PC-9 (cell line): ENCODE measurements at regions not wholly inside any gene's neighbourhood (a gene's known extent, or its start where the extent isn't known, plus 50 kb on each side); places are given as distances from the start of the nearest gene placed in this dataset.

ENCODE experiments used
- BruUV-seq: library from RNA; stranded (reverse); fragments of 400-500 nt; replicated peaks from 2 replicates; lab custom pipeline; 2021; lab: Mats Ljungman, UMichigan
- CTCF ChIA-PET: fragments of 300-600 bp; sonication (Branson Sonifier 250); formaldehyde crosslinking; loops from one replicate; lab custom pipeline; 2022; ENCODE audit warnings: antibody characterized with exemption; lab: Charles Lee
- POLR2A ChIA-PET: fragments of 300-600 bp; sonication (Branson Sonifier 250); formaldehyde crosslinking; loops from one replicate; lab custom pipeline; 2022; ENCODE audit warnings: antibody characterized with exemption; ENCODE audit not compliant: unreplicated experiment; lab: Charles Lee
- DNase-seq, 2 experiments: peaks; one replicate each; pipeline versions ENCODE4 v3.0.0 to v3.0.0-alpha.2; 2015 to 2022; ENCODE audit warnings: mixed read lengths in 1 of 2
- H2AFZ ChIP-seq: fragments of 200-600 bp; sonication (generic); 2 replicates; pipeline ENCODE4 v1.8.1; 2017; ENCODE audit warnings: antibody characterized with exemption
- H3F3A ChIP-seq: fragments of 200-600 bp; sonication (generic); 2 replicates; pipeline ENCODE4 v1.8.1; 2017; ENCODE audit warnings: antibody characterized with exemption, mild to moderate bottlenecking, low read depth; ENCODE audit not compliant: insufficient read depth
- H3K27ac ChIP-seq: fragments of 200-600 bp; sonication (generic); 2 replicates; pipeline ENCODE4 v1.6.1; 2016; ENCODE audit warnings: mixed run types
- H3K27me3 ChIP-seq: fragments of 200-600 bp; sonication (generic); 2 replicates; pipeline ENCODE4 v1.6.1; 2016; ENCODE audit warnings: low read depth, mixed run types; ENCODE audit not compliant: insufficient read depth
- H3K36me3 ChIP-seq: fragments of 200-600 bp; sonication (generic); 2 replicates; pipeline ENCODE4 v1.6.1; 2016; ENCODE audit warnings: low read depth, mixed run types
- H3K4me1 ChIP-seq: fragments of 200-600 bp; sonication (generic); replicated peaks from 2 replicates; pipeline ENCODE4 v1.6.1; 2016; ENCODE audit warnings: mixed run types; ENCODE audit not compliant: insufficient read depth
- H3K4me2 ChIP-seq: fragments of 200-600 bp; sonication (generic); 2 replicates; pipeline ENCODE4 v1.6.1; 2017; ENCODE audit warnings: mixed run types
- H3K4me3 ChIP-seq: fragments of 200-600 bp; sonication (generic); 2 replicates; pipeline ENCODE4 v1.6.1; 2016; ENCODE audit warnings: mixed run types
- H3K79me2 ChIP-seq: fragments of 200-600 bp; sonication (generic); 2 replicates; pipeline ENCODE4 v1.6.1; 2017; ENCODE audit warnings: low read depth, mixed run types
- H3K9me2 ChIP-seq: fragments of 200-600 bp; sonication (generic); 2 replicates; pipeline ENCODE4 v1.8.1; 2017; ENCODE audit warnings: mild to moderate bottlenecking; ENCODE audit not compliant: insufficient read depth
- H3K9me3 ChIP-seq: fragments of 200-600 bp; sonication (generic); 2 replicates; pipeline ENCODE4 v1.8.1; 2016; ENCODE audit warnings: low read depth; ENCODE audit not compliant: insufficient read depth
- H4K20me1 ChIP-seq: fragments of 200-600 bp; sonication (generic); 2 replicates; pipeline ENCODE4 v1.8.1; 2017; ENCODE audit not compliant: insufficient read depth
- CTCF ChIP-seq: fragments of 200-600 bp; sonication (generic); conservative IDR thresholded peaks from 2 replicates; pipeline ENCODE4 v1.6.1; 2017; ENCODE audit warnings: mixed run types, antibody characterized with exemption, mild to moderate bottlenecking, moderate library complexity
- EZH2 ChIP-seq: fragments of 200-600 bp; sonication (generic); IDR thresholded peaks from 2 replicates; pipeline ENCODE4 v1.8.0; 2017; ENCODE audit warnings: antibody characterized with exemption, low read depth
- intact Hi-C: fragments of 100-400 bp; cut with micrococcal nuclease; formaldehyde crosslinking; loops from one replicate; pipeline ENCODE4 v1.10.0; 2022; ENCODE audit not compliant: unreplicated experiment

- H3K9me2 ChIP-seq: no peaks in the 10 kb centered on the region
- no peak for TF ChIP-seq EZH2
- no peak for TF ChIP-seq CTCF
- intact Hi-C loops: no loop called here
- H3K9me3 ChIP-seq: no peaks in the 10 kb centered on the region
- no peak overlapping the region for H3K4me3 ChIP-seq
- H3K27ac ChIP-seq: no peak overlapping the region
- BruUV-seq: no TSS peak
- H4K20me1 ChIP-seq: no peaks in the 10 kb centered on the region
- H3K4me1 ChIP-seq: 0 out of 2 replicates have a peak, but pooled peaks cover 6% of the 10 kb centered on the region
- H3F3A ChIP-seq: no peaks in the 10 kb centered on the region
- H3K79me2 ChIP-seq: no peaks in the 10 kb centered on the region
- no peak for DNase-seq
- H2AFZ ChIP-seq: no peak overlapping the region
- H3K36me3 ChIP-seq: no peaks in the 10 kb centered on the region
- H3K27me3 ChIP-seq: no peaks in the 10 kb centered on the region
- POLR2A ChIA-PET: no interaction called here
- CTCF ChIA-PET: no interaction called here
- H3K4me2 ChIP-seq: no peak overlapping the region
Observed at GRCh38 chr1:5369223-5369622, 623.0 kb downstream of the NPHP4 start.

- Histone ChIP-seq H3F3A (no peaks in the 10 kb centered on the region), H3K9me3 (no peaks in the 10 kb centered on the region), H3K4me3 (no peak overlapping the region), H3K4me2 (no peak overlapping the region), H3K27ac (no peak overlapping the region), H3K79me2 (no peaks in the 10 kb centered on the region), H2AFZ (no peak overlapping the region), H3K4me1 (0 out of 2 replicates have a peak, but pooled peaks cover 6% of the 10 kb centered on the region), H4K20me1 (no peaks in the 10 kb centered on the region), H3K27me3 (no peaks in the 10 kb centered on the region; the same call in 1 of the 2 replicates), H3K36me3 (no peaks in the 10 kb centered on the region), H3K9me2 (no peaks in the 10 kb centered on the region)
- no peak for DNase-seq
- CTCF ChIA-PET: no interaction called here
- TF ChIP-seq CTCF (no peak), EZH2 (no peak)
- intact Hi-C loops: no loop called here
- POLR2A ChIA-PET: no interaction called here
- BruUV-seq: no TSS peak
Observed at GRCh38 chr1:5368201-5368600, 624.0 kb downstream of the NPHP4 start.

GRCh38 chr1:5367306-5367705 is 624.9 kb downstream of the NPHP4 start:
- H3K9me3 ChIP-seq: no peaks in the 10 kb centered on the region
- H3K27ac ChIP-seq: no peak overlapping the region
- intact Hi-C loops: no loop called here
- no peak for DNase-seq
- no peaks in the 10 kb centered on the region for H4K20me1 ChIP-seq
- H3F3A ChIP-seq: no peaks in the 10 kb centered on the region
- H3K79me2 ChIP-seq: no peaks in the 10 kb centered on the region
- peaks cover 3% of the 10 kb centered on the region; the same call in 1 of the 2 replicates for H3K27me3 ChIP-seq
- H3K36me3 ChIP-seq: no peaks in the 10 kb centered on the region
- no peak overlapping the region for H3K4me2 ChIP-seq
- H3K4me1 ChIP-seq: 0 out of 2 replicates have a peak, but pooled peaks cover 6% of the 10 kb centered on the region
- CTCF ChIA-PET: no interaction called here
- TF ChIP-seq EZH2 (no peak), CTCF (no peak)
- POLR2A ChIA-PET: no interaction called here
- no TSS peak for BruUV-seq
- no peaks in the 10 kb centered on the region for H3K9me2 ChIP-seq
- no peak overlapping the region for H3K4me3 ChIP-seq
- no peak overlapping the region for H2AFZ ChIP-seq
